ENCODE measurements at regions not wholly inside any gene's neighbourhood (a gene's known extent, or its start where the extent isn't known, plus 50 kb on each side); places are given as distances from the start of the nearest gene placed in this dataset.
"Not testable (repeated sequence)": the region's sequence is repeated elsewhere in the genome, so short reads cannot be mapped to it uniquely, and the experiment has no call there.

DNA sequence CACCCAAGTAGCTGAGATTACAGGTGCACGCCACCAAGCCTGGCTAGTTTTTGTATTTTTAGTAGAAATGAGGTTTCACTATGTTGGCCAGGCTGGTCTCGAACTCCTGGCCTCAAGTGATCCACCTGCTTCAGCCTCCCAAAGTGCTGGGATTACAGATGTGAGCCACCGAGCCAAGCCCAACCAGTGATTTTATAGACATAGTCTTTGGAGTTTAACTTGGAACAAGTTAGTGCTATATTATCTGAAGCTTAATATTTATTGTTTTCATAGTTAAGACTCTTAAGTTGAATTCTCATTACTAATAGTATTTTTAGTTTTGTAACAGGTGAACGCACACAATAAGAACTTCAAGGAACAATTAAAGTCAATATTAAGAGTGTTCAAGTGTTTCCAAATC is 122.1 kb downstream of the SPAG6 start:
- ATAC-seq; CTCF ChIA-PET; H3K36me3 ChIP-seq (ENCODE audit: control insufficient read depth, insufficient read depth, low read length); DNase-seq (ENCODE audit: low read depth, low spot score); in situ Hi-C loops (cut with HindIII; ENCODE audit: low pct_unique_long_range_greater_than_20kb, low sequenced_read_pairs); H3K9me3 ChIP-seq (ENCODE audit: control insufficient read depth, insufficient read depth, low read depth, low read length); H3K27ac ChIP-seq (ENCODE audit: low read length); H3K27me3 ChIP-seq (ENCODE audit: control insufficient read depth, insufficient read depth, low read length); BruUV-seq (replicated peaks); POLR2A ChIA-PET; H3K4me1 ChIP-seq (ENCODE audit: control insufficient read depth, insufficient read depth, low read length); intact Hi-C loops (cut with micrococcal nuclease; ENCODE audit: unreplicated experiment); H3K4me3 ChIP-seq (ENCODE audit: low read depth in 2 of 2, low read length in 2 of 2): not testable (repeated sequence)

DNA sequence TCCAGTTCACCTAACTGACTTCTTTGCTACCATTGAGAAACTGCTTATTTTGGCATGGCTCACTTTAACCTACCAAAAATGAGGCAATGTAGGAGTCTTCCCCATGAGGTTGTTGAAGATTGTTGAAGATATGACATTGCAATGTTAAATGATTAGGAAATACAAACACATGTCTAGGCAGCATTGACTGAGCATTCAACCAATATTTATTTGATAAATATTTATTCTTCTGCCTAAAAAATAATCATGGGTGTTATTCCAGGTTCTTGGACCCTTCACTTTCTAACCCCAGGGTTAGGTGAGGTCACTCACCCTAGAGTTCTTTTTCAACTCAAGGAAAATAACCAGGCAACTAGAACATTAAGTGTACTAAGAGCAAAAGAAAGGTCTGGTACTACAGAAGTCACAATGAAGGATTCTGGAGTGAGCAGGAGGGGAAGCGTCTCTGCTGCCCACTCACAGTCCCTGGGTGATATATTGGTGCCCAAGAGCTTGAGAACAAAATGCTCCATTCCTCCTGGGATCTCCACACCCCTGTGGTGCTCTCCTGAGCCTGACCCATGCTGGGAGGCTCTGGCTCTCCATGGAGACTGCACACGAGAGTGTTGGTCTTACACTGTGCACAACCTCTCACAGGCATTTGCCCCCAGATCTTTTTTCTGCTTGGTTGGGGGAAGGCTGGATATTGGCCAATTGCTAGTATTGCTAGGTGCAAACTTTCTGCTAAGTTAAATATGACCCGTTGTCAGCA is 123.4 kb downstream of the SPAG6 start:
- TF ChIP-seq, protein P1, sequence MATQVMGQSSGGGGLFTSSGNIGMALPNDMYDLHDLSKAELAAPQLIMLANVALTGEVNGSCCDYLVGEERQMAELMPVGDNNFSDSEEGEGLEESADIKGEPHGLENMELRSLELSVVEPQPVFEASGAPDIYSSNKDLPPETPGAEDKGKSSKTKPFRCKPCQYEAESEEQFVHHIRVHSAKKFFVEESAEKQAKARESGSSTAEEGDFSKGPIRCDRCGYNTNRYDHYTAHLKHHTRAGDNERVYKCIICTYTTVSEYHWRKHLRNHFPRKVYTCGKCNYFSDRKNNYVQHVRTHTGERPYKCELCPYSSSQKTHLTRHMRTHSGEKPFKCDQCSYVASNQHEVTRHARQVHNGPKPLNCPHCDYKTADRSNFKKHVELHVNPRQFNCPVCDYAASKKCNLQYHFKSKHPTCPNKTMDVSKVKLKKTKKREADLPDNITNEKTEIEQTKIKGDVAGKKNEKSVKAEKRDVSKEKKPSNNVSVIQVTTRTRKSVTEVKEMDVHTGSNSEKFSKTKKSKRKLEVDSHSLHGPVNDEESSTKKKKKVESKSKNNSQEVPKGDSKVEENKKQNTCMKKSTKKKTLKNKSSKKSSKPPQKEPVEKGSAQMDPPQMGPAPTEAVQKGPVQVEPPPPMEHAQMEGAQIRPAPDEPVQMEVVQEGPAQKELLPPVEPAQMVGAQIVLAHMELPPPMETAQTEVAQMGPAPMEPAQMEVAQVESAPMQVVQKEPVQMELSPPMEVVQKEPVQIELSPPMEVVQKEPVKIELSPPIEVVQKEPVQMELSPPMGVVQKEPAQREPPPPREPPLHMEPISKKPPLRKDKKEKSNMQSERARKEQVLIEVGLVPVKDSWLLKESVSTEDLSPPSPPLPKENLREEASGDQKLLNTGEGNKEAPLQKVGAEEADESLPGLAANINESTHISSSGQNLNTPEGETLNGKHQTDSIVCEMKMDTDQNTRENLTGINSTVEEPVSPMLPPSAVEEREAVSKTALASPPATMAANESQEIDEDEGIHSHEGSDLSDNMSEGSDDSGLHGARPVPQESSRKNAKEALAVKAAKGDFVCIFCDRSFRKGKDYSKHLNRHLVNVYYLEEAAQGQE (IDR thresholded peaks at IDR 0.05; ENCODE audit: insufficient read depth in 1 of 2, low read depth in 2 of 2, low read length in 1 of 2) = no peak
- TF ChIP-seq, protein P2, sequence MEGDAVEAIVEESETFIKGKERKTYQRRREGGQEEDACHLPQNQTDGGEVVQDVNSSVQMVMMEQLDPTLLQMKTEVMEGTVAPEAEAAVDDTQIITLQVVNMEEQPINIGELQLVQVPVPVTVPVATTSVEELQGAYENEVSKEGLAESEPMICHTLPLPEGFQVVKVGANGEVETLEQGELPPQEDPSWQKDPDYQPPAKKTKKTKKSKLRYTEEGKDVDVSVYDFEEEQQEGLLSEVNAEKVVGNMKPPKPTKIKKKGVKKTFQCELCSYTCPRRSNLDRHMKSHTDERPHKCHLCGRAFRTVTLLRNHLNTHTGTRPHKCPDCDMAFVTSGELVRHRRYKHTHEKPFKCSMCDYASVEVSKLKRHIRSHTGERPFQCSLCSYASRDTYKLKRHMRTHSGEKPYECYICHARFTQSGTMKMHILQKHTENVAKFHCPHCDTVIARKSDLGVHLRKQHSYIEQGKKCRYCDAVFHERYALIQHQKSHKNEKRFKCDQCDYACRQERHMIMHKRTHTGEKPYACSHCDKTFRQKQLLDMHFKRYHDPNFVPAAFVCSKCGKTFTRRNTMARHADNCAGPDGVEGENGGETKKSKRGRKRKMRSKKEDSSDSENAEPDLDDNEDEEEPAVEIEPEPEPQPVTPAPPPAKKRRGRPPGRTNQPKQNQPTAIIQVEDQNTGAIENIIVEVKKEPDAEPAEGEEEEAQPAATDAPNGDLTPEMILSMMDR (IDR thresholded peaks at IDR 0.05) = no peak
- TF ChIP-seq SIN3A (IDR thresholded peaks at IDR 0.05; ENCODE audit: borderline replicate concordance, insufficient read depth, low read depth, low read length) (no peak), TCF7L2 (IDR thresholded peaks at IDR 0.05; ENCODE audit: low read depth, low read length) (no peak), POLR2AphosphoS5 (IDR thresholded peaks at IDR 0.05; ENCODE audit: low read depth, low read length) (no peak)
- CTCF ChIA-PET = interaction anchor here (0.6 kb wide), 1 partner anchor 16 kb away, joined by 3 read pairs; no protein-coding TSS in a partner anchor
- POLR2A ChIA-PET = no interaction called here
- no TSS peak for BruUV-seq (replicated peaks)
- DNase-seq (ENCODE audit: low read depth, low spot score) = no peak
- H3K9me3 ChIP-seq (ENCODE audit: control insufficient read depth, insufficient read depth, low read depth, low read length) = no peaks in the 10 kb centered on the region
- H3K27ac ChIP-seq (ENCODE audit: low read length) = no peak overlapping the region
- intact Hi-C loops (cut with micrococcal nuclease; ENCODE audit: unreplicated experiment) = no loop called here
- ATAC-seq = no peak
- no peaks in the 10 kb centered on the region for H3K36me3 ChIP-seq (ENCODE audit: control insufficient read depth, insufficient read depth, low read length)
- no peaks in the 10 kb centered on the region for H3K4me1 ChIP-seq (ENCODE audit: control insufficient read depth, insufficient read depth, low read length)
- in situ Hi-C loops (cut with HindIII; ENCODE audit: low pct_unique_long_range_greater_than_20kb, low sequenced_read_pairs) = no loop called here
- peaks cover 11% of the 10 kb centered on the region for H3K27me3 ChIP-seq (ENCODE audit: control insufficient read depth, insufficient read depth, low read length)
- no peak overlapping the region for H3K4me3 ChIP-seq (ENCODE audit: low read depth in 2 of 2, low read length in 2 of 2)

DNA sequence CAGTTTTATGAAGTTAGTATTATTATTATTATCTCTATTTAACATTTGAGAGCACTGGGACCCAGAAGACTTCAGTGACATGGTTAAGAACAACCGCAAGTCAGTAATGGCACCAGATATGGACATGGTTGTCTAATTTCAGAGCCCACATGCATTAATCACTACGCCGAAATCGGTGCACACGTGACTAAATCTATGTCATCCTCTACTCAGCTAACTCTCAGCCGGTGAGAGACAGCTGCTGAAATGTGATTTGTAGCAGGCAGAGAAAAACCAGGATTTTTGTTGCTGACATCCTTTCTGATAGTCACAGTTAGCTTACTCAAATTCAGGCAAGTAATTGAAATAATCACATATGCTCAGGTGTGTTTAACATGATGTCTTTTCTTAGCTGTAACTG is 127.7 kb downstream of the SPAG6 start:
- intact Hi-C loops (cut with micrococcal nuclease; ENCODE audit: unreplicated experiment) (no loop called here), in situ Hi-C loops (cut with HindIII; ENCODE audit: low pct_unique_long_range_greater_than_20kb, low sequenced_read_pairs) (no loop called here)
- H3K36me3 ChIP-seq (ENCODE audit: control insufficient read depth, insufficient read depth, low read length) = no peaks in the 10 kb centered on the region
- peaks cover 26% of the 10 kb centered on the region for H3K27me3 ChIP-seq (ENCODE audit: control insufficient read depth, insufficient read depth, low read length)
- no peak overlapping the region for H3K4me3 ChIP-seq (ENCODE audit: low read depth in 2 of 2, low read length in 2 of 2)
- BruUV-seq (replicated peaks) = no TSS peak
- no peaks in the 10 kb centered on the region for H3K9me3 ChIP-seq (ENCODE audit: control insufficient read depth, insufficient read depth, low read depth, low read length)
- H3K4me1 ChIP-seq (ENCODE audit: control insufficient read depth, insufficient read depth, low read length) = no peaks in the 10 kb centered on the region
- no peak overlapping the region for H3K27ac ChIP-seq (ENCODE audit: low read length)
- ATAC-seq (no peak), DNase-seq (ENCODE audit: low read depth, low spot score) (no peak)
- ChIA-PET POLR2A (no interaction called here), CTCF (no interaction called here)
- TF ChIP-seq, protein P2 (IDR thresholded peaks at IDR 0.05) = no peak
- no peak for TF ChIP-seq TCF7L2 (IDR thresholded peaks at IDR 0.05; ENCODE audit: low read depth, low read length)
- TF ChIP-seq SIN3A (IDR thresholded peaks at IDR 0.05; ENCODE audit: borderline replicate concordance, insufficient read depth, low read depth, low read length) = no peak
- TF ChIP-seq, protein P1 (IDR thresholded peaks at IDR 0.05; ENCODE audit: insufficient read depth in 1 of 2, low read depth in 2 of 2, low read length in 1 of 2) = no peak
- TF ChIP-seq POLR2AphosphoS5 (IDR thresholded peaks at IDR 0.05; ENCODE audit: low read depth, low read length) = no peak

Measured in Panc1 (cell line).